HEK293 (cell line): ENCODE measurements at regions not wholly inside any gene's neighbourhood (a gene's known extent, or its start where the extent isn't known, plus 50 kb on each side); places are given as distances from the start of the nearest gene placed in this dataset.

Experiments
- CTCF ChIA-PET: fragments of 350-600 bp; formaldehyde crosslinking; extraction: SDS; loops from one replicate; lab custom pipeline; 2021; ENCODE audit warnings: antibody characterized with exemption; lab: Yijun Ruan, JAX
- POLR2A ChIA-PET: fragments of 300-600 bp; formaldehyde crosslinking; extraction: SDS; loops from one replicate; lab custom pipeline; 2020; ENCODE audit warnings: antibody characterized with exemption, inconsistent platforms; lab: Yijun Ruan, JAX
- H3K27ac ChIP-seq: fragments of 200-500 bp; sonication (Bioruptor generic); 2 replicates; pipeline ENCODE4 v1.5.1; 2014; ENCODE audit warnings: low read depth, low read length, control low read depth, inconsistent platforms; ENCODE audit errors: extremely low read depth
- H3K36me3 ChIP-seq, 2 experiments: fragments of 200-500 bp in 1 of 2; sonication (Bioruptor generic) in 1 of 2; 1 replicate in 1 of 2; 2 replicates in 1 of 2; pipeline ENCODE4 v1.5.1; 2014 to 2017; ENCODE audit warnings: inconsistent platforms in 2 of 2, low read length in 2 of 2; ENCODE audit not compliant: control insufficient read depth in 2 of 2, insufficient read depth in 1 of 2
- H3K4me1 ChIP-seq: fragments of 200-500 bp; sonication (Bioruptor generic); 2 replicates; pipeline ENCODE4 v1.5.1; 2014; ENCODE audit warnings: mild to moderate bottlenecking, low read length, inconsistent platforms; ENCODE audit not compliant: control insufficient read depth, insufficient read depth
- H3K4me3 ChIP-seq: 2 replicates; pipeline ENCODE4 v1.5.1; 2011; ENCODE audit warnings: low read depth, mild to moderate bottlenecking, control low read depth, low read length, moderate library complexity
- H3K9me3 ChIP-seq: fragments of 200-500 bp; sonication (Bioruptor generic); 2 replicates; pipeline ENCODE4 v1.5.1; 2014; ENCODE audit warnings: low read depth, low read length, inconsistent platforms; ENCODE audit not compliant: control insufficient read depth, insufficient read depth
- ATF2 ChIP-seq: fragments of 450-650 bp; formaldehyde crosslinking; IDR thresholded peaks from 2 replicates; pipeline ENCODE4 v1.5.1; 2016; ENCODE audit warnings: missing biosample characterization, missing genetic modification characterization, low read depth
- BCL6B ChIP-seq: fragments of 450-650 bp; formaldehyde crosslinking; IDR thresholded peaks from 2 replicates; pipeline ENCODE4 v1.5.1; 2017; ENCODE audit warnings: missing biosample characterization, missing genetic modification characterization
- KLF1 ChIP-seq: fragments of 450-650 bp; formaldehyde crosslinking; IDR thresholded peaks from 2 replicates; pipeline ENCODE4 v1.5.1; 2016; ENCODE audit warnings: missing biosample characterization, missing genetic modification characterization
- KLF9 ChIP-seq: fragments of 450-650 bp; formaldehyde crosslinking; IDR thresholded peaks from 2 replicates; pipeline ENCODE4 v1.5.1; 2016; ENCODE audit warnings: missing biosample characterization, missing genetic modification characterization, low read depth
- MEIS1 ChIP-seq: sonication (generic); formaldehyde crosslinking; IDR thresholded peaks from 2 replicates; pipeline ENCODE4 v1.8.1; 2022; ENCODE audit warnings: missing genetic modification reagents, mild to moderate bottlenecking, borderline replicate concordance
- PATZ1 ChIP-seq: fragments of 450-650 bp; formaldehyde crosslinking; IDR thresholded peaks from 2 replicates; pipeline ENCODE4 v1.5.1; 2016; ENCODE audit warnings: missing biosample characterization, missing genetic modification characterization
- SCRT1 ChIP-seq: fragments of 450-650 bp; formaldehyde crosslinking; IDR thresholded peaks from 2 replicates; pipeline ENCODE4 v1.5.1; 2016; ENCODE audit warnings: missing biosample characterization, missing genetic modification characterization, borderline replicate concordance
- TRIM28 ChIP-seq: IDR thresholded peaks from 2 replicates; pipeline ENCODE4 v1.6.1; 2011; ENCODE audit warnings: low read length, control low read depth, borderline replicate concordance
- YY2 ChIP-seq: fragments of 450-650 bp; formaldehyde crosslinking; IDR thresholded peaks from 2 replicates; pipeline ENCODE4 v1.5.1; 2016; ENCODE audit warnings: missing biosample characterization, missing genetic modification characterization
- ZBTB17 ChIP-seq: fragments of 450-650 bp; formaldehyde crosslinking; IDR thresholded peaks from 2 replicates; pipeline ENCODE4 v1.5.1; 2016; ENCODE audit warnings: missing biosample characterization, missing genetic modification characterization
- ZBTB44 ChIP-seq: fragments of 450-650 bp; IDR thresholded peaks from 2 replicates; pipeline ENCODE4 v1.5.1; 2018; ENCODE audit warnings: missing biosample characterization, mild to moderate bottlenecking, missing genetic modification characterization
- ZFHX2 ChIP-seq: fragments of 450-650 bp; formaldehyde crosslinking; conservative IDR thresholded peaks from 2 replicates; pipeline ENCODE4 v1.5.1; 2016; ENCODE audit warnings: missing biosample characterization, missing genetic modification characterization
- ZNF10 ChIP-seq: fragments of 450-650 bp; formaldehyde crosslinking; IDR thresholded peaks from 2 replicates; pipeline ENCODE4 v1.5.1; 2017; ENCODE audit warnings: missing biosample characterization, missing genetic modification characterization
- ZNF112 ChIP-seq: fragments of 450-650 bp; formaldehyde crosslinking; IDR thresholded peaks from 2 replicates; pipeline ENCODE4 v1.5.0; 2017; ENCODE audit warnings: missing biosample characterization, missing genetic modification characterization
- ZNF114 ChIP-seq: fragments of 450-650 bp; formaldehyde crosslinking; IDR thresholded peaks from 2 replicates; pipeline ENCODE4 v1.5.0; 2017; ENCODE audit warnings: missing biosample characterization, missing genetic modification characterization
- ZNF121 ChIP-seq: fragments of 450-650 bp; formaldehyde crosslinking; IDR thresholded peaks from 2 replicates; pipeline ENCODE4 v1.5.1; 2016; ENCODE audit warnings: missing biosample characterization, missing genetic modification characterization
- ZNF169 ChIP-seq: fragments of 450-650 bp; formaldehyde crosslinking; IDR thresholded peaks from 2 replicates; pipeline ENCODE4 v1.5.1; 2016; ENCODE audit warnings: missing biosample characterization, missing genetic modification characterization
- ZNF23 ChIP-seq: fragments of 450-650 bp; formaldehyde crosslinking; IDR thresholded peaks from 2 replicates; pipeline ENCODE4 v1.5.1; 2016; ENCODE audit warnings: missing biosample characterization, missing genetic modification characterization, borderline replicate concordance
- ZNF311 ChIP-seq: fragments of 450-650 bp; formaldehyde crosslinking; IDR thresholded peaks from 2 replicates; pipeline ENCODE4 v1.5.1; 2017; ENCODE audit warnings: missing biosample characterization, missing genetic modification characterization, borderline replicate concordance
- ZNF404 ChIP-seq: fragments of 450-650 bp; formaldehyde crosslinking; IDR thresholded peaks from 2 replicates; pipeline ENCODE4 v1.5.1; 2017; ENCODE audit warnings: missing biosample characterization, missing genetic modification characterization
- ZNF488 ChIP-seq: fragments of 450-650 bp; formaldehyde crosslinking; IDR thresholded peaks from 2 replicates; pipeline ENCODE4 v1.5.1; 2016; ENCODE audit warnings: missing biosample characterization, missing genetic modification characterization
- ZNF514 ChIP-seq: fragments of 450-650 bp; formaldehyde crosslinking; IDR thresholded peaks from 2 replicates; pipeline ENCODE4 v1.5.1; 2016; ENCODE audit warnings: missing biosample characterization, missing genetic modification characterization
- ZNF624 ChIP-seq: fragments of 450-650 bp; formaldehyde crosslinking; IDR thresholded peaks from 2 replicates; pipeline ENCODE4 v1.5.1; 2017; ENCODE audit warnings: missing biosample characterization, missing genetic modification characterization
- TF ChIP-seq, protein P1 (sequence below): fragments of 450-650 bp; formaldehyde crosslinking; IDR thresholded peaks from 2 replicates; pipeline ENCODE4 v1.5.1; 2016; ENCODE audit warnings: missing biosample characterization, missing genetic modification characterization

DNA sequence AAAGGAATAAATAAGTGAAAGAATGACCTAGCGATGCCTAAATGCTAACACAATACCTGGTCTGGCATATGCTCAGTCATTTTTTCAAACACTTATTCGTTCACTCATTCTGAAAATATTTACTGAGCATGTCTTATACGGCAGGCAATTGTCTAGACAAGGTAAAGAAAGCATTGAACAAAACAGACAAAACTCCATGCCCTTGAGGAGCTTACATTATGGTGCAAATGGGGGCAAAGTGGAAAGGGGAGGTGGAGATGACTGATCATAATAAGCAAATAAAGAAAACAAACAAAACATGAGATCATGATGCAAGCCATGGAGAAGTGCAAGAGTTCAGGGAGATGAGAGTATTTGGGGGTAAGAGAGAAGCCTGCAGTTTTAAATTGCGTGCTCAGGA, 334.6 kb upstream of the PPARGC1A start (continued):
- TF ChIP-seq ATF2 (tag by site-specific recombination) (no peak), BCL6B (tag by site-specific recombination) (no peak)
- TF ChIP-seq, all 188 proteins: peak for 0

DNA sequence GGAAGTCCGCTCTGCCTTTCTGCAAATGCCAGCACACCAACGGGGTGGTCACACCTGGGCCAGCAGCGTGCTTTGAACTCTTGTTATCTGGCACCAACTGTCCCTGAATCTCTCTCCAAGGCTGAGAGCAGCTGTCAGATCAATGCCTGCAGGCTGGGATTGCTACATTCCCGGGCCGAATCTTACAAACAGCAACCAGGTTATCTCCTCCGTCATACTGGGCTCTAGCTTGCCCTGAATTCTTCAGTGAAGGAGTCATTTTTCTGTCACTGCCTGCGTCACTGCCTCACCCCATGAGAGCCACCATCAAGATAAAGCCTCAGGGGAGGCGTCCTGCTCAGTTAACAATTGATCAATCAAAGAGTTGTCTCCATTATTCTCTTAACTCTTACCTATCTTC, 329.4 kb upstream of the PPARGC1A start:
- ChIA-PET CTCF (no interaction called here), POLR2A (no interaction called here)
- no peaks in the 10 kb centered on the region for H3K9me3 ChIP-seq
- H3K4me3 ChIP-seq: no peak overlapping the region
- no peak overlapping the region for H3K27ac ChIP-seq
- no peaks in the 10 kb centered on the region for H3K4me1 ChIP-seq
- no peak for TF ChIP-seq ZNF514 (tag by site-specific recombination)
- no peak for TF ChIP-seq ZNF311
- no peak for TF ChIP-seq MEIS1 (CRISPR knock-in tag)
- no peak for TF ChIP-seq ZBTB44 (tag by site-specific recombination)
- H3K36me3 ChIP-seq: no peaks in the 10 kb centered on the region

DNA sequence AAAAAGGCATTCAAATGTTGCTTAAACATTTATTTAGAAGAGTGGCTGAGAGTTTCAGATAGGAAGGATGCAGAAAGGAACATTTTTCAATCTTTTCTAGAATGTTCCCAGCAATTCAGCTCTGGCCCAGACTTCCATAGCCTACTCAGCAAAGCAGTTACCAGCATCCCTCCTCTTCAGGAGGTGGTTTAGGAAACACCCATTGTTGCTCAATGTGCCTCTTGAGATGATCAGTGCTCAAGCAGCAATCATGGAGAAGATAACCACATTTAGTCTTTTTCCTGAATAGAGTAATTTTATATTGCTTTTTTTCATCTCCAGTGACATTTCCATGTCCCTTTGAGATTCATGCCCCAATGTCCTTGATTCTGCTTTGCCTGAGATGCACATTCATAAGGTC, 328.7 kb upstream of the PPARGC1A start:
- no peaks in the 10 kb centered on the region for H3K9me3 ChIP-seq
- POLR2A ChIA-PET: no interaction called here
- TF ChIP-seq ZNF23 (no peak), ZNF488 (tag by site-specific recombination) (no peak), KLF9 (tag by site-specific recombination) (no peak), ZNF121 (tag by site-specific recombination) (no peak), ZNF624 (no peak), ZNF114 (no peak), PATZ1 (tag by site-specific recombination) (no peak), TRIM28 (no peak), ZNF112 (no peak), ZNF169 (tag by site-specific recombination) (no peak), ZNF311 (no peak), ZNF10 (no peak), YY2 (no peak), KLF1 (no peak), ZFHX2 (tag by site-specific recombination) (no peak), ZBTB17 (tag by site-specific recombination) (no peak), SCRT1 (tag by site-specific recombination) (no peak), ZNF404 (tag by site-specific recombination) (no peak)
- TF ChIP-seq, protein P1, sequence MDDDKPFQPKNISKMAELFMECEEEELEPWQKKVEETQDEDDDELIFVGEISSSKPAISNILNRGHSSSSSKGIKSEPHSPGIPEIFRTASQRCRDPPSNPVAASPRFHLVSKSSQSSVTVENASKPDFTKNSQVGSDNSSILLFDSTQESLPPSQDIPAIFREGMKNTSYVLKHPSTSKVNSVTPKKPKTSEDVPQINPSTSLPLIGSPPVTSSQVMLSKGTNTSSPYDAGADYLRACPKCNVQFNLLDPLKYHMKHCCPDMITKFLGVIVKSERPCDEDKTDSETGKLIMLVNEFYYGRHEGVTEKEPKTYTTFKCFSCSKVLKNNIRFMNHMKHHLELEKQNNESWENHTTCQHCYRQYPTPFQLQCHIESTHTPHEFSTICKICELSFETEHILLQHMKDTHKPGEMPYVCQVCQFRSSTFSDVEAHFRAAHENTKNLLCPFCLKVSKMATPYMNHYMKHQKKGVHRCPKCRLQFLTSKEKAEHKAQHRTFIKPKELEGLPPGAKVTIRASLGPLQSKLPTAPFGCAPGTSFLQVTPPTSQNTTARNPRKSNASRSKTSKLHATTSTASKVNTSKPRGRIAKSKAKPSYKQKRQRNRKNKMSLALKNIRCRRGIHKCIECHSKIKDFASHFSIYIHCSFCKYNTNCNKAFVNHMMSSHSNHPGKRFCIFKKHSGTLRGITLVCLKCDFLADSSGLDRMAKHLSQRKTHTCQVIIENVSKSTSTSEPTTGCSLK (tag by site-specific recombination): no peak
- TF ChIP-seq, all 188 proteins: peak for 0
- Histone ChIP-seq H3K36me3 (no peaks in the 10 kb centered on the region), H3K4me1 (no peaks in the 10 kb centered on the region), H3K4me3 (no peak overlapping the region), H3K27ac (no peak overlapping the region)
- CTCF ChIA-PET: no interaction called here
